Brain microvascular endothelial cell (primary cell): ENCODE measurements at regions not wholly inside any gene's neighbourhood (a gene's known extent, or its start where the extent isn't known, plus 50 kb on each side); places are given as distances from the start of the nearest gene placed in this dataset.

Experiments
- DNase-seq: peaks from one replicate; pipeline ENCODE4 v3.0.0-alpha.2; 2020
- H3K27ac ChIP-seq: fragments of 250-450 bp; sonication (Bioruptor Pico); 2 replicates; pipeline ENCODE4 v1.5.1; 2020; ENCODE audit warnings: mild to moderate bottlenecking, moderate library complexity
- H3K27me3 ChIP-seq: fragments of 250-450 bp; sonication (Bioruptor Pico); replicated peaks from 2 replicates; pipeline ENCODE4 v1.5.1; 2020; ENCODE audit warnings: mild to moderate bottlenecking
- H3K36me3 ChIP-seq: fragments of 250-450 bp; sonication (Bioruptor Pico); replicated peaks from 2 replicates; pipeline ENCODE4 v1.5.1; 2020; ENCODE audit warnings: mild to moderate bottlenecking
- H3K4me3 ChIP-seq: 2 replicates; pipeline ENCODE4 v1.5.1; 2011; ENCODE audit warnings: low read depth, mild to moderate bottlenecking, control low read depth, low read length, moderate library complexity
- in situ Hi-C: cut with HindIII; loops from 2 replicates; pipeline ENCODE4 v1.10.0; 2017; ENCODE audit warnings: low sequenced_read_pairs, low pct_ligation_motif_present
- TF ChIP-seq, protein P1 (sequence below): IDR thresholded peaks from 2 replicates; pipeline ENCODE4 v1.5.1; 2011; ENCODE audit warnings: low read depth, mild to moderate bottlenecking, moderate library complexity, low read length, control low read depth, inconsistent platforms; ENCODE audit errors: missing control alignments

DNA sequence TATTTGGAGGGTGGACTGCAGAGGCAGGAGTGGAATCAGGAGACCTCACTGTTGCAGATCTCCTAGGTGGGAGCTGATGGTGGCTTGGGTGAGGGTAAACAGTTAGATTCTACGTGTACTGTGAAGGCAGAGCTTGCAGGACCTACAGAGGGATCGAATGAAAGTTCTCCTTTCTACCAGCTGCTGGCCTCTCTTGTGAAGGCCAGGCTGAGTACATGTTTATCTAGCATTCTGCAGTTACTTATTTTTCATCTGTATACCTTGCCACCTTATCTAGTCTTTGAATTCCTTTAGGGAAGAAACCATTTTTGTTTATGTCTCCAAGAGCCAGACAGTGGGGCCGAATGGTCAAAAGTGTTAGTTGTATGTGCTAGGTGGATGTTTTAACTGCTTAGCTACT lies 57.6 kb downstream of the PTTG1 start:
- Histone ChIP-seq H3K27me3 (no peaks in the 10 kb centered on the region), H3K27ac (peak overlapping the region; percentile 85), H3K4me3 (no peak overlapping the region), H3K36me3 (peaks cover 6% of the 10 kb centered on the region)
- DNase-seq, result no peak
- TF ChIP-seq, protein P1, sequence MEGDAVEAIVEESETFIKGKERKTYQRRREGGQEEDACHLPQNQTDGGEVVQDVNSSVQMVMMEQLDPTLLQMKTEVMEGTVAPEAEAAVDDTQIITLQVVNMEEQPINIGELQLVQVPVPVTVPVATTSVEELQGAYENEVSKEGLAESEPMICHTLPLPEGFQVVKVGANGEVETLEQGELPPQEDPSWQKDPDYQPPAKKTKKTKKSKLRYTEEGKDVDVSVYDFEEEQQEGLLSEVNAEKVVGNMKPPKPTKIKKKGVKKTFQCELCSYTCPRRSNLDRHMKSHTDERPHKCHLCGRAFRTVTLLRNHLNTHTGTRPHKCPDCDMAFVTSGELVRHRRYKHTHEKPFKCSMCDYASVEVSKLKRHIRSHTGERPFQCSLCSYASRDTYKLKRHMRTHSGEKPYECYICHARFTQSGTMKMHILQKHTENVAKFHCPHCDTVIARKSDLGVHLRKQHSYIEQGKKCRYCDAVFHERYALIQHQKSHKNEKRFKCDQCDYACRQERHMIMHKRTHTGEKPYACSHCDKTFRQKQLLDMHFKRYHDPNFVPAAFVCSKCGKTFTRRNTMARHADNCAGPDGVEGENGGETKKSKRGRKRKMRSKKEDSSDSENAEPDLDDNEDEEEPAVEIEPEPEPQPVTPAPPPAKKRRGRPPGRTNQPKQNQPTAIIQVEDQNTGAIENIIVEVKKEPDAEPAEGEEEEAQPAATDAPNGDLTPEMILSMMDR, result no peak
- in situ Hi-C loops, result no loop called here

DNA sequence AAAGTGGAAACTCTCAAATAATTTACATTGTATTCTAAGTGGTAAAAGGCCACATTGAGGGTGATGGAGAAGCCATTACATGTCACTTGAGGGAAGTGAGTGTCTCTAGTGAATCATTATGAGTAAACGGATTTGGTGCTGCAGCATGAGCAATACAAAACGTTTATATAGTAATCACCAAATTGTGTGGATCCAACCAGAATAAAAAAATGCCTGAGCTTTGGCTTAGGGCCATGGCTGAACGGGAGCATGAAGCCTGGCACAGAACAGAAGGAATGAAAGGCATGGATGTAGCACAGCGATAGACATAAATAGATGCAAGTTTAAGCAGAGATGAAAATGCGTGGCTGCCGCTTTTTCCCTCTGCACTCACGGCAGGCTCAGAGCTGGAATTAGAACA lies 58.3 kb downstream of the PTTG1 start:
- in situ Hi-C loops, result no loop called here
- Histone ChIP-seq H3K27me3 (no peaks in the 10 kb centered on the region), H3K4me3 (no peak overlapping the region), H3K36me3 (peaks cover 9% of the 10 kb centered on the region), H3K27ac (peak overlapping the region; percentile 85)
- peak; percentile 87 for DNase-seq
- TF ChIP-seq, protein P1, result no peak

DNA sequence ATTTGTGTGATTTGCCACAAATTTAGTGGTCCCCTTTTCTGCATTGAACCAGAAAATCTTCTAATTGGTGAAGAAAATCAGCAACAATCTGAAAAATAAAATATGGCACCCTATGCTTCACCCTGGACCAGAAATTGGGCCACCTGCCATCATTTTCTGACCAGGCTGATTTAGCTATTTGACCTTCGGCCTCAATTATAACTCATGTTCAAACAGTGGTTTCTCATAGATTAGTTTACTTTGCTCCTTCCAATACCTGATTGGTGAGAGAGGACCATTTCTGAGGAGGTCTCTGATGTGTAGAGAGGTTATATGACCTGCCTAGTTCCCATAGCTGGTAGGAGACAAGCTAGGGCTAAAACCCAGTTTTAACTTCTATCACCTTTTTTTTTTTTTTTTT lies 59.0 kb downstream of the PTTG1 start:
- H3K27ac ChIP-seq, result peak overlapping the region; percentile 85
- H3K36me3 ChIP-seq, result peaks cover 16% of the 10 kb centered on the region
- no peak overlapping the region for H3K4me3 ChIP-seq
- H3K27me3 ChIP-seq, result no peaks in the 10 kb centered on the region
- TF ChIP-seq, protein P1, result no peak
- in situ Hi-C loops, result no loop called here
- no peak for DNase-seq

DNA sequence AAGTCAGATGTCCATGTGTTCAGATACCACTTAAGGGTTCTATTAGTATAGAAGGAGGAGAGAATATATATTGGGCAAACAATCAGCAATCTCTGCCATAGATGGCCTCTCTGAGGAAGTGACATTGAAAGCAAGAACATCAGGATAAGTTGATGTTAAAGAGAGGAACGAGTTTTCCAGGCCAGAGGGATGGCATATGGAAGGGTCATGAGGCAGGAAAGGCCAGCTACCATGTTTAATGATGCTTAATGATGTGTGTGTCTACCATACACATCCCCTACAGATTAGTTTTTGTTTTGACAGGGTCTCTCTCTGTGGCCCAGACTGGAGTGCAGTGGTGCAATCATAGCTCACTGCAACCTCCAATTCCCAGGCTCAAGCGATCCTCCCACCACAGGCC lies 63.0 kb downstream of the PTTG1 start:
- TF ChIP-seq, protein P1, result no peak

DNA sequence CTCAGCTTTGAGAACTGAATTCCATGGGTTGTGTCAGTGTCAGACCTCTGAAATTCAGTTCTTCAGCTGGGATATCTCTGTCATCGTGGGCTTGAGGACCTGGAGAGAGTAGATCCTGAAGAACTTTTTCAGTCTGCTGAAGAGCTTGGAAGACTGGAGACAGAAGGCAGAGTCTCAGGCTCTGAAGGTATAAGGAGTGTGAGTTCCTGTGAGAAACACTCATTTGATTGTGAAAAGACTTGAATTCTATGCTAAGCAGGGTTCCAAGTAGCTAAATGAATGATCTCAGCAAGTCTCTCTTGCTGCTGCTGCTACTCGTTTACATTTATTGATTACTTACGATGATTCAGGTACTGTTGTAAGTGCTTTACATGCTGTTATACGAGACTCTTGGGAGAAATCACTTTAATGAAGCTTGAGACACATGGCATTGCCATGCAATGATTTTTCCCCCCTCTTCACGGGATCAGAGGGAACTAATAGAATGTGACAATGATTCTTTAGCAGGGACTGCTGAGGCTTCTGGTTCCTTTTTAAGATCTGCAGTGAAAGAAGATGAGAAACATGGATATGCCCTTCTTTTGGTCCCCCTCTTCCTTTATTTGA lies 63.8 kb downstream of the PTTG1 start:
- no peaks in the 10 kb centered on the region for H3K27me3 ChIP-seq
- TF ChIP-seq, protein P1, result no peak
- H3K27ac ChIP-seq, result no peak overlapping the region
- no peak for DNase-seq
- H3K36me3 ChIP-seq, result peaks cover 30% of the 10 kb centered on the region
- H3K4me3 ChIP-seq, result no peak overlapping the region
- in situ Hi-C loops, result no loop called here

More for the DNA sequence above, 63.0 kb downstream of the PTTG1 start:
- in situ Hi-C loops, result no loop called here
- peaks cover 30% of the 10 kb centered on the region for H3K36me3 ChIP-seq
- no peak for DNase-seq
- H3K27me3 ChIP-seq, result no peaks in the 10 kb centered on the region
- no peak overlapping the region for H3K27ac ChIP-seq
- no peak overlapping the region for H3K4me3 ChIP-seq

DNA sequence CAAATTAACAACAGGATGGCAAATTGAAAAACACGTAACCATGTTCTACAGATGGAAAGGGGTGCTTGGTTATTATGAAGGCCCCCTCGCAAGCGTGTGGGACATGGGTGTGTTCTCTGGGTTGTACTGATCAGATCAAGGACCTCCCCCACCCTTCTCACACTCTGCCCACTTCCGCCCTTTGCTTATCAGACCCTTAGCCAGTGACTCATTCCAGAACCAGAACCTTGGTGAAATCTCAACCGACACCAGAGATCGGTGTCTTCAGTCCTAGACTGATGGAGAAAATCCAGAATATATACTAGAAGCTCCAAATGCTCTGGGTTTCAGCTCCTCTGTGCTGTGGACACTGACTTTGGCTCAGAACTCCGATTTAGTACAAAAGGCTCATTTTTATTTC lies 64.9 kb downstream of the PTTG1 start:
- in situ Hi-C loops, result no loop called here
- TF ChIP-seq, protein P1, result no peak
- H3K36me3 ChIP-seq, result peaks cover 30% of the 10 kb centered on the region
- DNase-seq, result no peak
- H3K27ac ChIP-seq, result no peak overlapping the region
- no peak overlapping the region for H3K4me3 ChIP-seq
- no peaks in the 10 kb centered on the region for H3K27me3 ChIP-seq
